H1 (cell line): ENCODE measurements at regions not wholly inside any gene's neighbourhood (a gene's known extent, or its start where the extent isn't known, plus 50 kb on each side); places are given as distances from the start of the nearest gene placed in this dataset.

Source experiments
- CTCF ChIA-PET: fragments of 300-600 bp; sonication (Branson Sonifier 250); formaldehyde crosslinking; loops from one replicate; lab custom pipeline; 2021; ENCODE audit not compliant: partially characterized antibody; lab: Charles Lee
- POLR2A ChIA-PET: fragments of 300-600 bp; sonication (Branson Sonifier 250); formaldehyde crosslinking; loops from one replicate; lab custom pipeline; 2021; ENCODE audit warnings: inconsistent platforms; ENCODE audit not compliant: partially characterized antibody; lab: Charles Lee
- DNase-seq, 2 experiments: peaks; one replicate each; pipeline versions ENCODE4 v3.0.0 to v3.0.0-alpha.2; 2010 to 2022; ENCODE audit warnings: low spot score in 2 of 2, low read depth in 1 of 2, mixed read lengths in 1 of 2
- FAIRE-seq: peaks from 2 replicates; lab custom pipeline; 2011; peaks lifted over from hg19 to GRCh38; lab: Jason Lieb, UNC
- H2AFZ ChIP-seq: 2 replicates; pipeline ENCODE4 v1.8.1; 2012; ENCODE audit warnings: low read length, inconsistent platforms
- H2AK5ac ChIP-seq: 2 replicates; pipeline ENCODE4 v1.6.1; 2013; ENCODE audit warnings: low read depth, low read length
- H2BK120ac ChIP-seq: replicated peaks from 2 replicates; pipeline ENCODE3; 2013; ENCODE audit warnings: low read depth, low read length, inconsistent platforms
- H2BK12ac ChIP-seq: 2 replicates; pipeline ENCODE4 v1.6.1; 2013; ENCODE audit warnings: low read depth, low read length
- H2BK15ac ChIP-seq: 2 replicates; pipeline ENCODE4 v1.6.1; 2013; ENCODE audit warnings: low read length
- H2BK20ac ChIP-seq: 2 replicates; pipeline ENCODE4 v1.6.1; 2013; ENCODE audit warnings: low read length
- H2BK5ac ChIP-seq: 2 replicates; pipeline ENCODE4 v1.6.1; 2013; ENCODE audit warnings: low read depth, low read length
- H3K14ac ChIP-seq: 2 replicates; pipeline ENCODE4 v1.6.1; 2013; ENCODE audit warnings: inconsistent platforms; ENCODE audit not compliant: insufficient read length
- H3K18ac ChIP-seq: 2 replicates; pipeline ENCODE4 v1.6.1; 2013; ENCODE audit warnings: low read length; ENCODE audit errors: extremely low read depth
- H3K23ac ChIP-seq: 2 replicates; pipeline ENCODE4 v1.6.1; 2013; ENCODE audit warnings: inconsistent platforms; ENCODE audit not compliant: insufficient read length
- H3K23me2 ChIP-seq: 2 replicates; pipeline ENCODE4 v1.6.1; 2013; ENCODE audit warnings: low read depth, low read length
- H3K27ac ChIP-seq: 2 replicates; pipeline ENCODE4 v1.6.1; 2011; ENCODE audit warnings: low read depth, low read length, inconsistent platforms
- H3K27me3 ChIP-seq, 4 experiments: replicated peaks in 1 of 4; 1 replicate in 1 of 4; 2 replicates in 3 of 4; pipeline versions ENCODE4 v1.6.1 to v1.8.1; 2011 to 2013; ENCODE audit warnings: low read length in 3 of 4, mild to moderate bottlenecking in 3 of 4, inconsistent platforms in 2 of 4, mixed read lengths in 2 of 4, moderate library complexity in 1 of 4; ENCODE audit not compliant: control insufficient read depth in 3 of 4, insufficient read depth in 3 of 4; ENCODE audit errors: extremely low read depth in 1 of 4
- H3K36me3 ChIP-seq, 4 experiments: 2 replicates each; pipeline versions ENCODE4 v1.6.1 to v1.8.1; 2011 to 2013; ENCODE audit warnings: mild to moderate bottlenecking in 4 of 4, low read length in 3 of 4, moderate library complexity in 2 of 4, control low read depth in 1 of 4, inconsistent platforms in 1 of 4; ENCODE audit not compliant: insufficient read depth in 4 of 4, control insufficient read depth in 2 of 4
- H3K4ac ChIP-seq: replicated peaks from 2 replicates; pipeline ENCODE3; 2013; ENCODE audit warnings: low read length, low read depth, mixed read lengths, inconsistent platforms; ENCODE audit not compliant: insufficient read length
- H3K4me1 ChIP-seq, 4 experiments: replicated peaks in 1 of 4; 1 replicate in 1 of 4; 2 replicates in 3 of 4; pipeline versions ENCODE4 v1.6.1 to v1.8.1; 2011 to 2013; ENCODE audit warnings: low read length in 3 of 4, inconsistent platforms in 2 of 4, mixed read lengths in 1 of 4; ENCODE audit not compliant: insufficient read depth in 4 of 4, control insufficient read depth in 3 of 4
- H3K4me2 ChIP-seq, 2 experiments: 2 replicates each; pipeline versions ENCODE4 v1.6.1 to v1.8.1; 2011 to 2013; ENCODE audit warnings: low read depth in 2 of 2, low read length in 2 of 2, control low read depth in 1 of 2, inconsistent platforms in 1 of 2, mild to moderate bottlenecking in 1 of 2; ENCODE audit not compliant: insufficient read depth in 1 of 2
- H3K4me3 ChIP-seq, 4 experiments: fragments of 200-600, 300-600 bp in 1 of 4; sonication (generic), shearing (Covaris generic), sonication (Bioruptor Twin) in 1 of 4; 2 replicates each; pipeline versions ENCODE4 v1.5.1 to v1.8.1; 2011 to 2016; ENCODE audit warnings: low read length in 4 of 4, low read depth in 3 of 4, control low read depth in 2 of 4, inconsistent platforms in 2 of 4, mild to moderate bottlenecking in 2 of 4, mixed read lengths in 1 of 4, moderate library complexity in 1 of 4; ENCODE audit not compliant: insufficient read depth in 2 of 4; ENCODE audit errors: extremely low read depth in 1 of 4
- H3K56ac ChIP-seq: replicated peaks from 2 replicates; pipeline ENCODE3; 2013; ENCODE audit warnings: low read depth, mild to moderate bottlenecking, mixed read lengths, low read length, inconsistent platforms; ENCODE audit not compliant: insufficient read length
- H3K79me1 ChIP-seq: 2 replicates; pipeline ENCODE4 v1.6.1; 2013; ENCODE audit warnings: low read depth, low read length, control low read depth
- H3K79me2 ChIP-seq, 2 experiments: 2 replicates each; pipeline versions ENCODE4 v1.6.1 to v1.8.1; 2012 to 2013; ENCODE audit warnings: low read length in 2 of 2, mild to moderate bottlenecking in 2 of 2, inconsistent platforms in 1 of 2; ENCODE audit not compliant: insufficient read depth in 2 of 2, control insufficient read depth in 1 of 2
- H3K9ac ChIP-seq, 4 experiments: replicated peaks in 1 of 4; 1 replicate in 1 of 4; 2 replicates in 3 of 4; pipeline versions ENCODE4 v1.6.1 to v1.8.1; 2011 to 2013; ENCODE audit warnings: low read depth in 3 of 4, low read length in 3 of 4, control low read depth in 2 of 4, mild to moderate bottlenecking in 2 of 4, moderate library complexity in 2 of 4, inconsistent platforms in 1 of 4; ENCODE audit errors: extremely low read depth in 1 of 4
- H3K9me3 ChIP-seq, 2 experiments: 2 replicates each; pipeline versions ENCODE4 v1.6.1 to v1.8.1; 2012 to 2013; ENCODE audit warnings: mild to moderate bottlenecking in 2 of 2, moderate library complexity in 2 of 2, control low read depth in 1 of 2, inconsistent platforms in 1 of 2, low read depth in 1 of 2, low read length in 1 of 2, mixed read lengths in 1 of 2; ENCODE audit not compliant: insufficient read depth in 2 of 2
- H4K20me1 ChIP-seq, 2 experiments: replicated peaks in 1 of 2; 2 replicates each; pipeline versions ENCODE3 to v1.8.1; 2011 to 2013; ENCODE audit warnings: inconsistent platforms in 2 of 2, low read length in 2 of 2, mild to moderate bottlenecking in 1 of 2; ENCODE audit not compliant: insufficient read depth in 2 of 2, control insufficient read depth in 1 of 2
- H4K5ac ChIP-seq: 2 replicates; pipeline ENCODE4 v1.6.1; 2013; ENCODE audit warnings: low read length, low read depth, mixed read lengths, inconsistent platforms; ENCODE audit not compliant: insufficient read length
- H4K8ac ChIP-seq: 2 replicates; pipeline ENCODE4 v1.8.0; 2013; ENCODE audit warnings: mild to moderate bottlenecking, moderate library complexity, low read length, inconsistent platforms; ENCODE audit not compliant: insufficient read depth; ENCODE audit errors: extremely low read depth
- H4K91ac ChIP-seq: replicated peaks from 2 replicates; pipeline ENCODE3; 2013; ENCODE audit warnings: low read length, mixed read lengths, inconsistent platforms; ENCODE audit not compliant: insufficient read length
- CHD2 ChIP-seq: IDR thresholded peaks from 2 replicates; pipeline ENCODE4 v1.6.1; 2012; ENCODE audit warnings: low read length, improper control_type of control experiment
- FOSL1 ChIP-seq: IDR thresholded peaks from 2 replicates; pipeline ENCODE4 v1.6.1; 2011; ENCODE audit warnings: mild to moderate bottlenecking, low read depth, low read length, moderate library complexity; ENCODE audit not compliant: insufficient read depth
- GABPA ChIP-seq: IDR thresholded peaks from 2 replicates; pipeline ENCODE4 v1.6.1; 2011; ENCODE audit warnings: mild to moderate bottlenecking, low read length, moderate library complexity, borderline replicate concordance; ENCODE audit not compliant: insufficient read depth
- GTF2F1 ChIP-seq: IDR thresholded peaks from 2 replicates; pipeline ENCODE4 v1.6.1; 2012; ENCODE audit warnings: low read depth, low read length, improper control_type of control experiment, borderline replicate concordance
- KDM1A ChIP-seq: fragments of 200-600, 300-600 bp; sonication (generic); IDR thresholded peaks from 2 replicates; pipeline ENCODE4 v1.7.1; 2016; ENCODE audit warnings: mild to moderate bottlenecking, low read length, borderline replicate concordance
- KDM5A ChIP-seq: fragments of 200-600 bp; IDR thresholded peaks from 2 replicates; pipeline ENCODE4 v1.7.1; 2012; ENCODE audit warnings: mild to moderate bottlenecking, low read length, inconsistent platforms, mixed read lengths
- MAFK ChIP-seq: IDR thresholded peaks from 2 replicates; pipeline ENCODE4 v1.6.1; 2012; ENCODE audit warnings: low read depth, mild to moderate bottlenecking, improper control_type of control experiment, low read length
- POLR2AphosphoS5 ChIP-seq: IDR thresholded peaks from 2 replicates; pipeline ENCODE4 v1.6.1; 2011; ENCODE audit warnings: low read depth, low read length
- RXRA ChIP-seq: IDR thresholded peaks from 2 replicates; pipeline ENCODE4 v1.6.1; 2011; ENCODE audit warnings: low read depth, mild to moderate bottlenecking, low read length, moderate library complexity; ENCODE audit not compliant: insufficient read depth
- SIRT6 ChIP-seq: IDR thresholded peaks from one replicate; pipeline ENCODE4 v1.7.1; 2012; ENCODE audit warnings: low read length, inconsistent platforms
- TAF7 ChIP-seq: optimal IDR thresholded peaks from 2 replicates; pipeline ENCODE3; 2011; ENCODE audit warnings: low read depth, mild to moderate bottlenecking, inconsistent platforms, low read length, moderate library complexity, borderline replicate concordance
- TBP ChIP-seq: IDR thresholded peaks from 2 replicates; pipeline ENCODE4 v1.6.1; 2011; ENCODE audit warnings: low read depth, low read length, improper control_type of control experiment
- USF2 ChIP-seq: IDR thresholded peaks from 2 replicates; pipeline ENCODE4 v1.6.1; 2011; ENCODE audit warnings: low read length, improper control_type of control experiment
- YY1 ChIP-seq: IDR thresholded peaks from 2 replicates; pipeline ENCODE4 v1.6.1; 2011; ENCODE audit warnings: low read depth, mild to moderate bottlenecking, low read length
- whole genome bisulfite sequencing, 2 experiments: shearing (Covaris generic) in 1 of 2; methylation state at CpG; one replicate each; pipeline versions ENCODE4 v1.1.6 to v1.1.7; 2013 to 2015; ENCODE audit warnings: low lambda C conversion rate in 2 of 2, mixed read lengths in 2 of 2, inconsistent platforms in 1 of 2, low coverage in 1 of 2, missing lambda C conversion rate in 1 of 2; ENCODE audit not compliant: insufficient replicate concordance in 2 of 2, insufficient coverage in 1 of 2, insufficient read length in 1 of 2; ENCODE audit errors: extremely low coverage in 1 of 2, missing lambda C conversion rate in 1 of 2; 5-methylcytosine and 5-hydroxymethylcytosine counted together

- no peaks in the 10 kb centered on the region for H4K20me1 ChIP-seq
- no peak overlapping the region for H2BK20ac ChIP-seq
- no peaks in the 10 kb centered on the region for H3K79me1 ChIP-seq
- H3K56ac ChIP-seq = no peak overlapping the region
- H3K18ac ChIP-seq = no peak overlapping the region
- H3K9me3 ChIP-seq = peaks cover 4 to 6% of the 10 kb centered on the region in 2 experiments; a peak in 2 of 4 replicates
- H2BK12ac ChIP-seq = no peak overlapping the region
- CTCF ChIA-PET = interaction anchor here (0.6 kb wide), 1 partner anchor 176 kb away, joined by 4 read pairs; no protein-coding TSS in a partner anchor
- no peaks in the 10 kb centered on the region for H3K23me2 ChIP-seq
- H4K91ac ChIP-seq = no peak overlapping the region
- DNase-seq (no peak), FAIRE-seq (no peak)
- no peaks in the 10 kb centered on the region for H3K4me1 ChIP-seq
- H3K79me2 ChIP-seq = no peaks in the 10 kb centered on the region
- no peak overlapping the region for H2AFZ ChIP-seq
- H4K8ac ChIP-seq = no peak overlapping the region
- H3K9ac ChIP-seq = no peak overlapping the region
- H2BK120ac ChIP-seq = no peak overlapping the region
- no peaks in the 10 kb centered on the region for H3K27me3 ChIP-seq
- no peak overlapping the region for H4K5ac ChIP-seq
- no peak overlapping the region for H3K27ac ChIP-seq
- no peak overlapping the region for H2AK5ac ChIP-seq
- no peak overlapping the region for H3K4me3 ChIP-seq
- H2BK5ac ChIP-seq = no peak overlapping the region
- H3K23ac ChIP-seq = no peak overlapping the region
- no peak overlapping the region for H3K4me2 ChIP-seq
- POLR2A ChIA-PET = no interaction called here
- H2BK15ac ChIP-seq = no peak overlapping the region
- H3K4ac ChIP-seq = no peak overlapping the region
- H3K14ac ChIP-seq = no peak overlapping the region
- WGBS, 2 experiments = 86% methylated on average over 2 of the region's 2 CpGs; no CpG with 5 or more reads in 1 of the 2 experiments
- no peaks in the 10 kb centered on the region; a peak in 1 of 8 replicates for H3K36me3 ChIP-seq
- TF ChIP-seq KDM1A = no peak
- TF ChIP-seq MAFK = no peak
- TF ChIP-seq FOSL1 = no peak
- no peak for TF ChIP-seq KDM5A
- no peak for TF ChIP-seq YY1
- no peak for TF ChIP-seq USF2
- TF ChIP-seq TAF7 = no peak
- TF ChIP-seq CHD2 = no peak
- TF ChIP-seq GABPA = no peak
- no peak for TF ChIP-seq GTF2F1
- TF ChIP-seq POLR2AphosphoS5 = no peak
- TF ChIP-seq SIRT6 = no peak
- no peak for TF ChIP-seq TBP
- no peak for TF ChIP-seq RXRA
Measured at GRCh38 chr1:195141294-195141693, 1466.9 kb downstream of the KCNT2 start.
